ENCODE measurements at regions not wholly inside any gene's neighbourhood (a gene's known extent, or its start where the extent isn't known, plus 50 kb on each side); places are given as distances from the start of the nearest gene placed in this dataset.
"Not testable (repeated sequence)": the region's sequence is repeated elsewhere in the genome, so short reads cannot be mapped to it uniquely, and the experiment has no call there.

DNA sequence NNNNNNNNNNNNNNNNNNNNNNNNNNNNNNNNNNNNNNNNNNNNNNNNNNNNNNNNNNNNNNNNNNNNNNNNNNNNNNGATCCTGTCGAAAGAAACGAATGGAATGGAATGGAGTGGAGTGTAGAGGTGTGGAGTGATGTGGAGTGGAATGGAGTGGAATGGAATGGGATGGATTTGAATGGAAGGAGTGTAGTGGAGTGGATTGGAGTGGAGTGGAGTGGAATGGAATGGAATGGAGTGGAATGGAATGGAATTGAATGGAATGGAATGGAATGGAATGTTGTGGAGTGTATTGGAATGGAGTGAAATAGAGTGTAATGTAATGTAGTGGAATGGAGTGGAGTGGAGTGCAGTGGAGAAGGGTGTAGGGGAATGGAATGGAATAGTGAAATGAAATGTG is 1275.4 kb upstream of the TPTE start:
- DNase-seq, result not testable (repeated sequence)

DNA sequence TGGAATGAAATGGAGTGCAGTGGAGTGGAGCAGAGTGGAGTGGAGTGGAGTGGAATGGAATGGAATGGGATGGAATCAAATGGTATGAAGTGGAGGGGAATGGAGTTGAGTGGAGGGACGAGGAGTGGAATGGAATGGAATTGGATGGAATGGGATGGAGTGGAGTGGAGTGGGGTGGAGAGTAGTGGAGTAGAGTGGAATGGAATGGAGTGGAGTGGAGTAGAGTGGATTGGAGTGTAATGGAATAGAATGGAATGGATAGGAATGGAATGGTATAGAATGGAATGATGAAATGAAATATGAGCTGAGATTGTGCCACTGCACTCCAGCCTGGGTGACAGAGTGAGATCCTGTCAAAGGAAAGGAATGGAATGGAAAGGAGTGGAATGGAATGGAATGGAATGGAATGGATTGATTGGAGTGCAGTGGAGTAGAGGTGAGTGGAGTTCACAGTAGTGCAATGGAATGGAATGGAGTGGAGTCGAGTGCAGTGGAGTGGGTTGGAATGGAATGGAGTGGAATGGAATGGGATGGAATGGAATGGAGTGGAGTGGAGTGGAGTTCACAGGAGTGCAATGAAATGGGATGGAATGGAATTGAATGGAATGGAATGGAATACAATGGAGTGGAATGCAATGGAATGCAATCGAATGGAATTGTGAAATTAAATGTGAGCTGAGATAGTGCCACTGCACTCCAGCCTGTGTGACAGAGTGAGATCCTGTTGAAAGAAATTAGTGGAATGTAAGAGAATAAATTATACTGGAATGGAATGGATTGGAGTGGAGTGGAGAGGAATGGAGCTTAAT is 1274.7 kb upstream of the TPTE start:
- DNase-seq, result peak in 2 of 4 experiments; percentile 0

DNA sequence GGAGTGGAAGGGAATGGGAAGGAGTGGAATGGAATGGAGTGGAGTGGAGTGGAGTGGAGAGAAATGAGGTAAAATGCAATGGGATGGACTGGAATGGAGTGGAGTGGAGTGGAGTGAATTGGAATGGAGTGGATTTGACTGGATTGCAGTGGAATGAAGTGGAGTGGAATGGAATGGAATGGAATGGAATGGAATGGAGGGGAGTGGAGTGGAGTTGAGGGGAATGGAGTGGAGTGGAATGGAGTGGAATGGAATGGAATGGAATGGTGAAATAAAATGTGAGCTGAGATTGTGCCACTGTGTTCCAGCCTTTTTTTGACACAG is 1274.1 kb upstream of the TPTE start:
- not testable (repeated sequence) for DNase-seq

DNA sequence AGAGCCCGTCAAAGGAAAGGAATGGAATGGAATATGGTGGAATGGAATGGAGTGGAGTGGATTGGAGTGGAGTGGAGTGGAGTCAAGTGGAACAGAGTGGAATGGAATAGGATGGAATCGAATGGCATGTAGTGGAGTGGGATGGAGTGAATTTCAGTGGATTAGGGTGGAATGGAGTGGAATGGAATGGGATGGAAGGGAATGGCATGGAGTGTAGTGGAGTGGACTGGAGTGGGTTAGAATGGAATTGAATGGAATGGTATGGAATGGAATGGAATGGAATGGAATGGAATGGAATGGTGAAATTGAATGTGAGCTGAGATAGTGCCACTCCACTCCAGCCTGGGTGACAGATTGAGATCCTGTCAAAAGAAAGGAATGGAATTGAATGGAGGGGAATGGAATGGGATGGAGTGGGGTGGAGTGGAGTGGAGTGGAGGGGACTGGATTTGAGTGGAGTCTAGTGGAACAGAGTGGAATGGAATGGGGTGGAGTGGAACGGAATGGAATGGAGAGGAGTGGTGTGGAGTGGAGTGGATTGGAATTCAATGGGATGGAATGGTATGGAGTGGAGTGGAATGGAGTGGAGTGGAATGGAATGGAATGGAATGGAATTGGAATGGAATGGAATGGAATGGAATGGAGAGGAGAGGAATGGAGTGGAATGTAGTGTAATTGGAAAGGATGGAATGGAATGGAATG is 1273.6 kb upstream of the TPTE start:
- not testable (repeated sequence) for DNase-seq

All from suppressor macrophage (primary cell).